DMS53 treated with DMSO at 0.1 percent for 48 hours (cell line): ENCODE measurements at regions not wholly inside any gene's neighbourhood (a gene's known extent, or its start where the extent isn't known, plus 50 kb on each side); places are given as distances from the start of the nearest gene placed in this dataset.
A peak's percentile ranks its signal among the peaks of the same experiment; 100 is the strongest.
"Not testable (repeated sequence)": the region's sequence is repeated elsewhere in the genome, so short reads cannot be mapped to it uniquely, and the experiment has no call there.

Experiments used
- DNase-seq: peaks from one replicate; lab custom pipeline; 2025; ENCODE audit not compliant: unreplicated experiment; lab: John Stamatoyannopoulos, UW

DNA sequence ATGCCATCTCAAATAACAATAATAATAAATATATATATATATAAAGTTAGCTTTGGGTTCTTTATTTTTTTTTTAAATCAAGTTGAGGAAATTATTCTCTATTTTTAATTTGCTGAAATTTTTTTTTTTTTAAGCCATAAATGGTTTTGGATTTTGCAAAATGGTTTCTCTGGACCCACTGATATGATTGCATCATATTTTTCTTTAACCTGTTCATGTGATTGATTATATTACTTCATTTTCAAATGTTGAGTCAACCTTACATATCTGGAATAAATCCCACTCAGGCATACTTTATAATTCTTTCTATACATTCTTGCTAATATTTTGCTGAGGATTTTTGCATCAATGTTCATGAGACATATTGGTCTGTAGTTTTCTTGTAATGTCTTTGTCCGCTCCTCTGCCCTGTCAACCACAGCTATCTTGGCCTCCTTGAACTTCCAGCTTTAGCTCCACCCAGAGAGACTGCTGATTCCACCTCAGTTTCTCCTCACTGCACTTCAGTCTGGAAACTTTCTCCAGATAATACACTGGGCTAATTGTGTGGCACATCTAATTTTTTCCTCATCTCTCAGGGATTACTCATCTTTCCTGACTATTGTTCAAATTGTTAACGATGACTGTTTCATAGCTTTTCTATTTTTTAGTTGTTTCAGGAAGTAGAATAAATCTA, 160.9 kb upstream of the GIMD1 start:
- DNase-seq: no peak

GRCh38 chr4:106527316-106527715, 158.7 kb upstream of the GIMD1 start:
- DNase-seq: no peak

DNA sequence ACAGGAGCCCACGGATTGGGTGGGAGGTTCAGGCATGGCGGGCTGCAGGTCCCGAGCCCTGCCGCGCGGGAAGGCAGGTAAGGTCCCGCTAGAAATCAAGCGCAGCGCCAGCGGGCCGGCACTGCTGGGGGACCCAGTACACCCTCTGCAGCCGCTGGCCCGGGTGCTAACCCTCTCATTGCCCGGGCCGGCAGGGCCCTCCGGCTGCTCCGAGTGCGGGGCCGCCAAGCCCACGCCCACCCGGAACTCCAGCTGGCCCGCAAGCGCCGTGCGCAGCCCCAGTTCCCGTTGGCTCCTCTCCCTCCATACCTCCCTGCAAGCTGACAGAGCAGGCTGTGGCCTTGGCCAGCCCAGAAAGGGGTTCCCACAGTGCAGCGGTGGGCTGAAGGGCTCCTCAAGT, 156.8 kb upstream of the GIMD1 start:
- DNase-seq: not testable (repeated sequence)

GRCh38 chr4:106524772-106525171, 156.2 kb upstream of the GIMD1 start:
- not testable (repeated sequence) for DNase-seq

DNA sequence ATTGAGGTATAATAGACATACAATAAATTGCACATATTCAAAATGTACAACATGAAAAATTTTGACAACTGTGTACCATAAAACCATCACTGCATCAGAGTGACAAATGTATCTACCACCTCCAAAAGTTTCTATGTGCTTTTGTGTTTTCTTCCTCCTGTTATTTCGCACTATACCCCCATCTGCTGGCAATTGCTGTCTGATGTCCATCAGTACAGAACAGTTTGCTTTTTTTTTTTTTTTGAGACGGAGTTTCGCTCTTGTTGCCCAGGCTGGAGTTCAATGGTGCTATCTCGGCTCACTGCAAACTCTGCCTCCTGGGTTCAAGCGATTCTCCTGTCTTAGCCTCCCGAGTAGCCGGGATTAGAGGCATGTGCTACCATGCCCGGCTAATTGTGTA, 154.3 kb upstream of the GIMD1 start:
- no peak for DNase-seq

GRCh38 chr4:106512706-106513105, 144.1 kb upstream of the GIMD1 start:
- no peak for DNase-seq

GRCh38 chr4:106507440-106507839, 138.9 kb upstream of the GIMD1 start:
- no peak for DNase-seq

- DNase-seq: no peak
Measured at GRCh38 chr4:106503116-106504050, 134.8 kb upstream of the GIMD1 start.

GRCh38 chr4:106502106-106502699, 133.6 kb upstream of the GIMD1 start:
- peak; percentile 45 for DNase-seq

DNA sequence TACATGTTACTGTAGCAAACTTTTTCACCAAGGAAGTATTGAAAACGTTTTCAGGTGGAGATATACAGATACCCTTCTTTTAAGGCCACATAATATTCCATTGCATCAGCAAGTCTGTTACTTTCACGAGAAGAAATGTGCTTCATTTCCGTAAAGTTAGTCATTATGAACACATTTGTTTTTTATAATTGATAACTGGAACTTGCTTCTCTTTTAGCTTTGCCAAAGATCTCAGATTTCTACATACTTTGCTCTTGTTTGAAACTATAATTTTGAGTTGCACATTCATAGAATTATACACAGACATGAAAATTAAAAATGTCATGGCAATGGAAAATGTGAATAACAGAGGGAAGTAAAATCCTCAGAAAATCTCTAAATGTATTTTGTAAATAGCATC, 128.7 kb upstream of the GIMD1 start:
- no peak for DNase-seq

GRCh38 chr4:106496061-106496460, 127.5 kb upstream of the GIMD1 start:
- DNase-seq: no peak

DNA sequence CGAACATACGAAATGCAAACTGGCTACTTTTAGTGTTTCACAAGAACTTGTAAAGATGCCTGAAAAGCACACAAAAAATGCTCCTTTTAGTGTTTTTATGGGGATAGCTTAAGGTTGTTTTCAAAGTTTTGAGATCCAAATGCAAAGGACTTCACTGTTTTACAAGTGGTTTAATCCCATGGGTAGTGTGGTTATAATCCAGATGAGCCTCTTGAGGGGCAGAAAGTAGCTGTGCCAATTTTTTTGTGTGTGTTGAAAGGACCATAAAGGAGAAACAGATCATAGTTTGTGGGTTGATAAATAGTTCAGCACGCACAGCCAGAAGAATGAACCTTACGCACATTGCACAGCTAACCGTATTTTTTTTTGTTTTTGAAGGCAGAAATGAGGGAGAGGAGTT, 126.9 kb upstream of the GIMD1 start:
- no peak for DNase-seq

DNA sequence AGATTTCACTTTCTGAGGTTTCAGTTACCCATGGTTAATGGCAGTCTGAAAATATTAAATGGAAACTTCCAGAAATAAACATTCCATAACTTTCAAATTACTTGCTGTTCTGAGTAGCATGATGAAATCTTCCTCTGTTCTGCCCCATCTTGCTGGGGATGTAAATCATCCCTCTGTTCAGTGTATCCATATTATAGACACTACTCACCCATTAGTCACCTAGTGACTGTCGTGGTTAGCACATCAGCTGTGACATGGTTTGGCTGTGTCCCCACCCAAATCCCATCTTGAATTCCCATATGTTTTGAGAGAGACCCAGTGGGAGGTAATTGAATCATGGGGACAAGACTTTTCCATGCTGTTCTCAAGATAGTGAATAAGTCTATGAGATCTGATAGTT, 125.5 kb upstream of the GIMD1 start:
- no peak for DNase-seq

- DNase-seq: no peak
Measured at GRCh38 chr4:106493086-106493485, 124.5 kb upstream of the GIMD1 start.

GRCh38 chr4:106486533-106486932, 118.0 kb upstream of the GIMD1 start:
- no peak for DNase-seq

DNA sequence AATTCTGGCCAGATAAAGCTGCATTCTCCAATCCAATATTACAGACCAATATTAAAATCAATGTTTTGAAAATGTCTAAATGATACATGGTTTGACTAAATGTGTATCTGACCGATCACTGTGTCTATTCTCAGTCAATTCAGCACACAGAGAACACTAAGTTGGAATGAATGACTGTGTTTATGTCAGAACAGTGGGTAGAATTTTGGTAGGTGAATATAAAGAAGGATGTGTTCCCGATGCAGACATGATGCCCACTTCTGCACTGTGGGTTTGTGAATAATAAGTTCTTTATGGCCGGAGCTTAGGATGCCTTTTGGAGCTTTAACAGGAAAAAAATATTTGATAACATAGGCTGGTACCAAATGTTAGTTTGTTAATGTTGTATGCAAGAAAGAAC, 113.2 kb upstream of the GIMD1 start:
- no peak for DNase-seq

DNA sequence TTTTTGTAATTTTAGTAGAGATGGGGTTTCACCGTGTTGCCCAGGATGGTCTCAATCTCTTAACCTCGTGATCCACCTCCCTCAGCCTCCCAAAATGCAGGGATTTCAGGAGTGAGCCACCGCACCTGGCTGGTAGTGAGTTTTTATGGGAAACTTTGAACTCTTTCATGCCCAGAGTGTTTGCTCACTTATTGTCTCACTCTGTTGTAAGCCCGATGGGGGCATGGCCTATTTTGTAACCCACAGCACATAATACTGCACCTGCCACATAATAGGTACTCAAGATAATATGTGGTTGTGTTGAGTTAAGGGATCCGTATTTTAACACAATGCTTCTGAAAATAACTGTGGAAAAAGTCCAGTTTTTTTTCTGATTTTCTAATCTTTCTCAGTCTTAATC, 109.6 kb upstream of the GIMD1 start:
- DNase-seq: no peak

DNA sequence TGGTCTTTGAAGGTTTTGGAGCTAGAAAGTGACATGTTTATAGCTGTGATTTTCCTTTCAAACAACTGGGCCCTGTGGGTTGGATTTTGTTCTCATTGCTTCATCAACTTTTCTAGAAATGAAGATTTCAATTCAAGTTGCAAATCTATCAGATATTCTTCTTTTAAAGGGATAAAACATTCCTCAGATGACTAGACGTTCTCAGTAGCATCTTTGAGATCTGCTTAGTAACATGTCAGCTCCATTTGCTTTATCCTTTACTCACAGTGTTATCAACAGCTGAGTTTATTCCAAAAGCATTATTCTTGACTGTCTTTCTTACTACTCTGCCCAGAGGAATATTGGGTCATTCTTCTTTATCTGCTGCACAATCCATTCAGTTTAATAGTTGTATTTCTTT, 108.2 kb upstream of the GIMD1 start:
- no peak for DNase-seq

GRCh38 chr4:106473515-106473914, 104.9 kb upstream of the GIMD1 start:
- no peak for DNase-seq

- DNase-seq: no peak
Measured at GRCh38 chr4:106471151-106471550, 102.6 kb upstream of the GIMD1 start.

- DNase-seq: no peak
Measured at GRCh38 chr4:106463622-106464021, 95.0 kb upstream of the GIMD1 start.

DNA sequence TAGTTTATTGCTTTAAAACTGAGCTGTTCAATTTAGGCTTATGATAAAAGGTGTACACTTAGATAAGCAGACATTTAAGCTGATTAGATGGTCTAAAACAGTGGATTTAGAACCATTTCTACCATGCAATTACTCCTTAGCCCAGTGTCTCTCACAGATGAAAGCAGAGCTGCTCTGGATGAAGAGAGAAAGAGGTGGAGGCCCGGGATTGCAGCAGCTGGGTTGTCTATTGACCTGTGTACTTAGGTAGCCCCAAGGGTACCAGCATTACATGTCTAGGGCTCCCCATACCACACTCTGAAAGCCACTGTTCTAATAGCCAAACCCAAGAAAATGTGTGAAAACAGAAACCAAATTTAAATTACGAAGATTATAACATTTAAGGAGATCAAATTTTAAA, 86.0 kb upstream of the GIMD1 start:
- DNase-seq: no peak
